K562 (cell line): ENCODE measurements at regions not wholly inside any gene's neighbourhood (a gene's known extent, or its start where the extent isn't known, plus 50 kb on each side); places are given as distances from the start of the nearest gene placed in this dataset.

Source experiments
- BHLHE40 ChIP-seq: IDR thresholded peaks from 2 replicates; pipeline ENCODE4 v1.6.1; 2011; ENCODE audit warnings: low read length, improper control_type of control experiment
- FOXK2 ChIP-seq, 2 experiments: fragments of 450-650 bp; IDR thresholded peaks in 1 of 2; conservative IDR thresholded peaks in 1 of 2; 2 replicates each; pipeline ENCODE4 v1.6.1; 2016; ENCODE audit warnings: low read depth in 2 of 2, mild to moderate bottlenecking in 1 of 2
- HDAC1 ChIP-seq, 2 experiments: fragments of 450-650 bp; IDR thresholded peaks; 2 replicates each; pipeline ENCODE4 v1.6.1; 2016 to 2017; ENCODE audit warnings: inconsistent platforms in 1 of 2, mild to moderate bottlenecking in 1 of 2, moderate library complexity in 1 of 2
- RAD21 ChIP-seq, 2 experiments: fragments of 250-450 bp in 1 of 2; fragments of 450-650 bp in 1 of 2; sonication (Bioruptor Pico) in 1 of 2; formaldehyde crosslinking in 1 of 2; IDR thresholded peaks in 1 of 2; conservative IDR thresholded peaks in 1 of 2; 2 replicates each; pipeline versions ENCODE4 v1.4.0 to v1.8.0; 2020 to 2022; ENCODE audit warnings: mild to moderate bottlenecking in 2 of 2, moderate library complexity in 1 of 2
- SREBF2 ChIP-seq: sonication (generic); formaldehyde crosslinking; IDR thresholded peaks from 2 replicates; pipeline ENCODE4 v1.4.0; 2020; ENCODE audit warnings: mild to moderate bottlenecking, missing genetic modification reagents
- TEAD4 ChIP-seq, 2 experiments: sonication (generic) in 1 of 2; formaldehyde crosslinking in 1 of 2; IDR thresholded peaks; 2 replicates each; pipeline versions ENCODE4 v1.6.1 to v1.8.0; 2012 to 2022; ENCODE audit warnings: borderline replicate concordance in 1 of 2, inconsistent platforms in 1 of 2, low read length in 1 of 2, mild to moderate bottlenecking in 1 of 2, missing genetic modification reagents in 1 of 2
- TF ChIP-seq, protein P1 (sequence below), 3 experiments: IDR thresholded peaks in 2 of 3; conservative IDR thresholded peaks in 1 of 3; 2 replicates each; pipeline ENCODE4 v1.5.1; 2011 to 2012; ENCODE audit warnings: low read length in 3 of 3, mild to moderate bottlenecking in 3 of 3, control low read depth in 2 of 3, improper control_type of control experiment in 1 of 3, inconsistent platforms in 1 of 3, low read depth in 1 of 3, mixed read lengths in 1 of 3, moderate library complexity in 1 of 3; ENCODE audit not compliant: insufficient read depth in 2 of 3

- TF ChIP-seq SREBF2 (CRISPR knock-in tag) (no peak), BHLHE40 (no peak), TEAD4 (IDR thresholded peaks at IDR 0.05; ENCODE audit: low read length) (no peak), TEAD4 (CRISPR knock-in tag; IDR thresholded peaks at IDR 0.05; ENCODE audit: borderline replicate concordance) (no peak), HDAC1 (IDR thresholded peaks at IDR 0.05) (no peak), FOXK2 (conservative IDR thresholded peaks at IDR 0.05 in 1 of 2, IDR thresholded peaks at IDR 0.05 in 1 of 2; ENCODE audit: low read depth in 2 of 2) (no peak), RAD21 (CRISPR knock-in tag; conservative IDR thresholded peaks at IDR 0.05 in 1 of 2, IDR thresholded peaks at IDR 0.05 in 1 of 2) (no peak)
- TF ChIP-seq, protein P1, sequence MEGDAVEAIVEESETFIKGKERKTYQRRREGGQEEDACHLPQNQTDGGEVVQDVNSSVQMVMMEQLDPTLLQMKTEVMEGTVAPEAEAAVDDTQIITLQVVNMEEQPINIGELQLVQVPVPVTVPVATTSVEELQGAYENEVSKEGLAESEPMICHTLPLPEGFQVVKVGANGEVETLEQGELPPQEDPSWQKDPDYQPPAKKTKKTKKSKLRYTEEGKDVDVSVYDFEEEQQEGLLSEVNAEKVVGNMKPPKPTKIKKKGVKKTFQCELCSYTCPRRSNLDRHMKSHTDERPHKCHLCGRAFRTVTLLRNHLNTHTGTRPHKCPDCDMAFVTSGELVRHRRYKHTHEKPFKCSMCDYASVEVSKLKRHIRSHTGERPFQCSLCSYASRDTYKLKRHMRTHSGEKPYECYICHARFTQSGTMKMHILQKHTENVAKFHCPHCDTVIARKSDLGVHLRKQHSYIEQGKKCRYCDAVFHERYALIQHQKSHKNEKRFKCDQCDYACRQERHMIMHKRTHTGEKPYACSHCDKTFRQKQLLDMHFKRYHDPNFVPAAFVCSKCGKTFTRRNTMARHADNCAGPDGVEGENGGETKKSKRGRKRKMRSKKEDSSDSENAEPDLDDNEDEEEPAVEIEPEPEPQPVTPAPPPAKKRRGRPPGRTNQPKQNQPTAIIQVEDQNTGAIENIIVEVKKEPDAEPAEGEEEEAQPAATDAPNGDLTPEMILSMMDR (IDR thresholded peaks at IDR 0.05 in 2 of 3, conservative IDR thresholded peaks at IDR 0.05 in 1 of 3; ENCODE audit: insufficient read depth in 2 of 3, low read depth in 1 of 3, low read length in 3 of 3) = no peak
Measured at GRCh38 chr6:22519237-22519636, 50.1 kb upstream of the HDGFL1 start.
